ENCODE measurements at regions not wholly inside any gene's neighbourhood (a gene's known extent, or its start where the extent isn't known, plus 50 kb on each side); places are given as distances from the start of the nearest gene placed in this dataset.

GRCh38 chr21:28359300-28359699 lies 633.4 kb downstream of the LTN1 start:
- no peaks in the 10 kb centered on the region for H3K27me3 ChIP-seq
- intact Hi-C loops (cut with DNase I), result no loop called here
- DNase-seq (ENCODE audit: extremely low spot score in 2 of 2), result no peak
- H3K4me3 ChIP-seq, result no peak overlapping the region
- H3K4me1 ChIP-seq, result no peaks in the 10 kb centered on the region
- H3K27ac ChIP-seq, result no peak overlapping the region
- no peaks in the 10 kb centered on the region for H3K36me3 ChIP-seq
- no peak for TF ChIP-seq POLR2A (IDR thresholded peaks at IDR 0.05)
- no peak for TF ChIP-seq POLR2AphosphoS5 (IDR thresholded peaks at IDR 0.05; ENCODE audit: insufficient read depth in 1 of 2, low read depth in 1 of 2)
- no peak for TF ChIP-seq CTCF (IDR thresholded peaks at IDR 0.05)
- H3K9me3 ChIP-seq, result no peaks in the 10 kb centered on the region

GRCh38 chr21:28358702-28359101 lies 634.0 kb downstream of the LTN1 start:
- Histone ChIP-seq H3K27me3 (no peaks in the 10 kb centered on the region), H3K36me3 (no peaks in the 10 kb centered on the region), H3K4me3 (no peak overlapping the region), H3K4me1 (no peaks in the 10 kb centered on the region), H3K27ac (no peak overlapping the region), H3K9me3 (no peaks in the 10 kb centered on the region)
- no peak for DNase-seq (ENCODE audit: extremely low spot score in 2 of 2)
- intact Hi-C loops (cut with DNase I), result no loop called here
- TF ChIP-seq CTCF (IDR thresholded peaks at IDR 0.05) (no peak), POLR2AphosphoS5 (IDR thresholded peaks at IDR 0.05; ENCODE audit: insufficient read depth in 1 of 2, low read depth in 1 of 2) (no peak), POLR2A (IDR thresholded peaks at IDR 0.05) (no peak)

- TF ChIP-seq CTCF (IDR thresholded peaks at IDR 0.05) (no peak), POLR2AphosphoS5 (IDR thresholded peaks at IDR 0.05; ENCODE audit: insufficient read depth in 1 of 2, low read depth in 1 of 2) (no peak), POLR2A (IDR thresholded peaks at IDR 0.05) (no peak)
- Histone ChIP-seq H3K4me3 (no peak overlapping the region), H3K27me3 (no peaks in the 10 kb centered on the region), H3K36me3 (no peaks in the 10 kb centered on the region), H3K9me3 (no peaks in the 10 kb centered on the region), H3K4me1 (no peaks in the 10 kb centered on the region), H3K27ac (no peak overlapping the region)
- intact Hi-C loops (cut with DNase I), result no loop called here
- DNase-seq (ENCODE audit: extremely low spot score in 2 of 2), result no peak
Observed at GRCh38 chr21:28358170-28358569, 634.5 kb downstream of the LTN1 start.

GRCh38 chr21:28357743-28358142 lies 634.9 kb downstream of the LTN1 start:
- Histone ChIP-seq H3K27me3 (no peaks in the 10 kb centered on the region), H3K4me1 (no peaks in the 10 kb centered on the region), H3K4me3 (no peak overlapping the region), H3K27ac (no peak overlapping the region), H3K36me3 (no peaks in the 10 kb centered on the region), H3K9me3 (no peaks in the 10 kb centered on the region)
- no peak for DNase-seq (ENCODE audit: extremely low spot score in 2 of 2)
- intact Hi-C loops (cut with DNase I), result no loop called here
- TF ChIP-seq CTCF (IDR thresholded peaks at IDR 0.05), result no peak
- TF ChIP-seq POLR2AphosphoS5 (IDR thresholded peaks at IDR 0.05; ENCODE audit: insufficient read depth in 1 of 2, low read depth in 1 of 2), result no peak
- no peak for TF ChIP-seq POLR2A (IDR thresholded peaks at IDR 0.05)

GRCh38 chr21:28356422-28356821 lies 636.3 kb downstream of the LTN1 start:
- TF ChIP-seq CTCF (IDR thresholded peaks at IDR 0.05), result no peak
- DNase-seq (ENCODE audit: extremely low spot score in 2 of 2), result no peak
- Histone ChIP-seq H3K4me1 (no peaks in the 10 kb centered on the region), H3K27ac (no peak overlapping the region), H3K9me3 (no peaks in the 10 kb centered on the region), H3K4me3 (no peak overlapping the region), H3K36me3 (no peaks in the 10 kb centered on the region), H3K27me3 (no peaks in the 10 kb centered on the region)
- intact Hi-C loops (cut with DNase I), result no loop called here

Data from vagina (tissue), 2 donors.